ENCODE measurements at regions not wholly inside any gene's neighbourhood (a gene's known extent, or its start where the extent isn't known, plus 50 kb on each side); places are given as distances from the start of the nearest gene placed in this dataset.

- CTCF ChIA-PET (ENCODE audit: low intra/inter-chr PET ratio), result no interaction called here
- POLR2A ChIA-PET, result no interaction called here
- TF ChIP-seq ZNF316 (IDR thresholded peaks at IDR 0.05), result no peak
- no peak for TF ChIP-seq NONO (IDR thresholded peaks at IDR 0.05; ENCODE audit: low read depth in 2 of 2, low read length in 1 of 2)
- TF ChIP-seq E2F1 (CRISPR knock-in tag; IDR thresholded peaks at IDR 0.05), result no peak
- no peak for TF ChIP-seq ZC3H11A (IDR thresholded peaks at IDR 0.05; ENCODE audit: low read depth, low read length)
- TF ChIP-seq SP1 (CRISPR knock-in tag; IDR thresholded peaks at IDR 0.05), result no peak
- no peak for TF ChIP-seq POLR2G (IDR thresholded peaks at IDR 0.05; ENCODE audit: low read depth, low read length)
- Histone ChIP-seq H3K27ac (ENCODE audit: extremely low read depth, low read depth, low read length) (no peak overlapping the region), H4K20me1 (replicated peaks; ENCODE audit: control insufficient read depth, insufficient read depth, low read length) (no peaks in the 10 kb centered on the region), H3K27me3 (ENCODE audit: control insufficient read depth in 2 of 2, insufficient read depth in 2 of 2, low read length in 2 of 2) (peaks cover 0 to 14% of the 10 kb centered on the region in 2 experiments; a peak in 3 of 5 replicates), H3K9me3 (replicated peaks; ENCODE audit: control insufficient read depth, insufficient read depth, low read depth, low read length) (no peaks in the 10 kb centered on the region), H3K9ac (ENCODE audit: insufficient read depth in 1 of 2, low read depth in 2 of 2, low read length in 2 of 2) (no peak overlapping the region), H3K9me1 (ENCODE audit: control insufficient read depth, insufficient read depth, low read length) (no peaks in the 10 kb centered on the region), H3K4me2 (ENCODE audit: insufficient read depth, low read length) (no peak overlapping the region), H2AFZ (ENCODE audit: low read depth, low read length) (no peak overlapping the region), H3K4me1 (replicated peaks in 1 of 2; ENCODE audit: control insufficient read depth in 2 of 2, insufficient read depth in 2 of 2, low read length in 2 of 2) (no peaks in the 10 kb centered on the region), H3K4me3 (no peak overlapping the region), H3K36me3 (ENCODE audit: control insufficient read depth, insufficient read depth, low read length) (no peaks in the 10 kb centered on the region), H3K79me2 (ENCODE audit: control insufficient read depth, insufficient read depth, low read length) (no peaks in the 10 kb centered on the region)
- no peak for DNase-seq (ENCODE audit: extremely low read depth in 1 of 4, low spot score in 3 of 4)
- FAIRE-seq, result no peak
- intact Hi-C loops (cut with micrococcal nuclease) (no loop called here), in situ Hi-C loops (cut with MboI) (no loop called here)
- no peak for ATAC-seq
- WGBS (ENCODE audit: insufficient coverage, low coverage, missing lambda C conversion rate), result 0% methylated on average over 9 of the region's 9 CpGs
- no TSS peak for BruUV-seq (replicated peaks)
Measured at GRCh38 chr12:115380546-115381120, 696.7 kb upstream of the TBX3 start.

Measured in K562 (cell line).